ENCODE measurements at regions not wholly inside any gene's neighbourhood (a gene's known extent, or its start where the extent isn't known, plus 50 kb on each side); places are given as distances from the start of the nearest gene placed in this dataset.

DNA sequence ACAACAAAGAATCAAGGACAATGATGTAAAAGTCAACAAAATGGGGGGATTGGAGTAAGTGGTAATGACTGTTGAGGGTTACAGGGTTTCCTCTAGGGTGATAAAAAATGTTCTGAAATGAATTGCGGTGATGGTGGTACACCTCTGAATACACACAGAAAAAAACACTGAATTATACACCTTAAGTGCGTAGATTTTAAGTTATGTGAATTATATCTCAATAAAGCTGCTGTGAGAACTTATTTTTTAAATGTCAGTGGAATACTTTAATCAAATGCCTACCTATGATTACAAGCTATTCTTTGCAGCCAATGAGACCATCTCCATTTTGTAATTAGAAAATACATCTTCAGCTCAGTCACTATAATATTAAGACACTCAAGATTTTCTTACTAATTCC, 53.5 kb downstream of the ZNF608 start:
- DNase-seq, result no peak

GRCh38 chr5:124692324-124692723, 54.1 kb downstream of the ZNF608 start:
- DNase-seq, result no peak

DNA sequence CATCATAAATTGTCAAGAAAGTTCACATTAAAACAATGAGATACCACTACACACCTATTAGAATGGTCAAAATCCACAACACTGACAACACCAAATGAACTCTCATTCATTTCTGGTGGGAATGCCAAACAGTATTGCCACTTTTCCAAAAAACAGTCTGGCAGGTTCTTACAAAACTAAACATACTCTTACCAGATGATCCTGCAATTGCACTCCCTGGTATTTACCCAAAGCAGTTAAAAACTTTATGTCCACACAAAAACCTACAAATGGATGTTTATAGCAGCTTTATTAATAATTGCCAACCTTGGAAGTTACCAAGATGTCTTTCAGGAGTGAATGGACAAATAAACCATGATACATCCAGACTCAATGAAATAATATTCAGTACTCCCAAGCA, 56.8 kb downstream of the ZNF608 start:
- no peak for DNase-seq

- no peak for DNase-seq
These were observed 60.0 kb downstream of the ZNF608 start for GRCh38 chr5:124686239-124687004.

DNA sequence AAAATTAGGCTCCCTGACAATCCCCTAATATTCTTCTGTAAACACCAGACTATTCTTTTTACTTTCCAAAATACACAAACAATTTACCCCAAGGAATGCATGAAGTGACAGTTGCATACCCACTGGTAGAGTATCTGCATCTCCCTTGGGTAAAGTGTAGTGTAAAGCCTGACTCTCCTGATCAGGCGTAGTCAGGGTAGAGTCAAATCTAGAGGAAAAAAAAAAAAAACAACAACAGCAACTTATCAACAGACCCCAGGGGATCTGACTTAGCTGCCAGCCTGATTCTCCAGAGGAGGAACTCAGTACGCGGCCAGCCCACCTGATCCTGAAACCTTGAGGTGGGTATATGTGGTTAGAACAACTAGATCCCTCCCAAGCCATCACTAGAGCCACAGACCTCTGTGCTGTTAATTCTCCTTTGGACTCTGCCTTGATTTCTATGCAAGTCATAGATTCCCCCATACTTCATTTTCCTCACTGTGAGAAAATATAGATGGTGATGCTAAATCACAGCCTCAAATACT, 61.0 kb downstream of the ZNF608 start:
- no peak for DNase-seq

- no peak for DNase-seq
These were observed 62.4 kb downstream of the ZNF608 start for GRCh38 chr5:124683917-124684555.

- DNase-seq, result no peak
These were observed 66.8 kb downstream of the ZNF608 start for GRCh38 chr5:124679578-124680199.

GRCh38 chr5:124678922-124679519, 67.4 kb downstream of the ZNF608 start:
- DNase-seq, result no peak

DNA sequence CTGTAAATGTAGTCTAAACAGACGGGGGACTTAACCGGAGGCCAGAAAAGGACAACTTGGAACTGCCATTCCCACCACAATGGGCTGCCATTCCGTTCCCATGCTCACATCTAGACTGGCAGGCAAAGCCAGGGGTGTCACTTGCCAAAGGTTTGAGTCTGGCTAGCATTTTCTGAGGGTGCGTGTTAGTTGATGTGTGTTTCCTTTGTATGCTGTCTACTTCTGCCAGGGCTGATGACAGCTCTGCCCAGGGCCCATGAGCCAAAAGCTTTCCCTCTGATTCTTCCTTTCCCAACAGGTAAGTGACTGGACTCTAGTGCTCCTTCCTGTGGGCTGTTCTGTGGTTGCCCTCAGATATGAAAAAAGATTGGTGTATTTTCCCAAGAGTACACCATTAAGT, 68.0 kb downstream of the ZNF608 start:
- DNase-seq, result no peak

GRCh38 chr5:124677374-124678351, 68.8 kb downstream of the ZNF608 start:
- no peak for DNase-seq

DNA sequence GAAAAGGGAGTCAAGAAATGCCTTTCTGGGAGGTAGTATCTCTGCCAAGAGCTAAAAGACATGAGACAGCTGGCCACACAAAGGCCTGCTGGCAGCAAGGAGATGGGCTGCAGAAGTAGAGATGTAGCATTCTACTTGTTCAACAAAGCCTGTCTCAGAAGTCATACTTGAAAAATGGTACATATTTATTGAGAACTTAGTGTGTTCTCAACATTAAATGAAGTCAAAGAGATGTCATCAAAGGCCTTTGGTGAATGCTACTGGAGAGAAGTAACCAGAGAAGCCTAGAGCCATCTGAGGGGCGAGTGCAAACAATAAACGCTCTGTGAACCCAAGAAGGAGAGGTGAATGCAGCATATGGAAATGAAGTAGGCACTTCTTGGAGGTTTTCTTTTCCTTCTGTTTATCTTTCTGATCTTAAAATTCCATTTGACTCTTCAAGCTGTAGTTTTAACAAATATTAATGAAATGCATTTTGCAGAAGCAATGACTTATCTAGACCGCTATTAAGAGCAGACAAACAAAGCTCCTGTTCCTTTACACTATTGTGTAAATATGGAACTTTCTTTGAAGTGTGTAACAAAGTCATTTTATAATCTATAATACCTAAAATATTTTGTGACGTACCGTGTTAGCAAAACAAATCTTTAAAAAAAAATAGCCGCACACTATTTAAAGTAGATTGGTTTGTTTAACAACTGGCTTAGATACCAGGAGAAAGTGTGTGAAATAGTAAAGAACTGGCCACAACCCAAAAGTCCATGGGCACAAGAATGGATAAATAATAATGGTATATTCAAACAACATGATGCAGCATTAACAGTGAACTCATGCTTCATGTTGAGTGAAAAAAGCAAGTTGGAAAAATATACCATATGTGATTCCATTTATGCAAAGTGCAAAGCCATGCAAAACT, 70.2 kb downstream of the ZNF608 start:
- DNase-seq, result no peak

GRCh38 chr5:124671193-124671592, 75.2 kb downstream of the ZNF608 start:
- DNase-seq, result no peak

DNA sequence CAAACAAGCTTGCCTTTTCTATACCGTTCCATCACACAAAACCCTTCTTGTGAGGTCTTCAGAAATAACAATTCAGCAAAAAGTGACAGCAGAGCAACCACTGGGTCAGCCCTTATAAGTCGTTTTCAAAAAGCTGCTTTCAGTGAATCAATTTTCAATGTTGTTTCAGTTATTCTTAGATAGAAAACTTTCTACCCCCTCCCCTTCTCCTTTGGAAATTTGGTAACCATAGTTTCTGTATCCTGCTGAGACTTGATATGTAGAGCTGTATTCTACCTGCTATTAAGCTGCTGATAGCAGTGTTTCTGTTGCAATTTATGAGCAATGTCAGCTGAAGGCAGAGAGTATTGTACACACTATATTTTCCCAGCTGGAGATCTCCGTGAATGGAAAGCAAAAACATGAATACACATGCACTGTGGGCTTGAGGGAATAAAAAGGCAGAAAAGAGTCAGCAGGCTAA, 75.7 kb downstream of the ZNF608 start:
- DNase-seq, result no peak

GRCh38 chr5:124669956-124670721, 76.3 kb downstream of the ZNF608 start:
- DNase-seq, result no peak

- DNase-seq, result no peak
These were observed 77.2 kb downstream of the ZNF608 start for GRCh38 chr5:124669300-124669648.

GRCh38 chr5:124668353-124669299, 77.8 kb downstream of the ZNF608 start:
- DNase-seq, result no peak

- no peak for DNase-seq
These were observed 80.8 kb downstream of the ZNF608 start for GRCh38 chr5:124665625-124666024.

- DNase-seq, result no peak
These were observed 81.4 kb downstream of the ZNF608 start for GRCh38 chr5:124665035-124665434.

DNA sequence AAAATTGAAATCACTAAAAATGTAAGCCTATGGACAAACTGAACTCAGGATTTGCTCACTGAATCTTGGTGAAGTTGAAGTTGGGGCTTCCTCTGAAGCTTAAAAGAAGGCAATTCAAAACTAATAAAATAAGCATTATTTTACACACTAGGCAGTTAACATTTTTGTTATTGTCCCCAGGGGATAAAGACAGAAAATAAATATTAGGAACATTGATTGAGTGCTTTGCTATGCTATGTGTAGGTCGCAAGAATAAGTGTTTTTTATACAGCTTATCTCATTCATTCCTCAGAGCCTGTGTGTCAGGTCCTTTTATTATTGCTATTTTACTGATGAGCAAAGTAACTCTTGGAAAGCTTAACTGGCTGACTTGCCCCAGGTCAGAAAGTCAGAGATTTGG, 82.2 kb downstream of the ZNF608 start:
- DNase-seq, result no peak

Measured in NCI-H2107 (cell line).